Peyer's patch (tissue), 4 donors: ENCODE measurements at regions not wholly inside any gene's neighbourhood (a gene's known extent, or its start where the extent isn't known, plus 50 kb on each side); places are given as distances from the start of the nearest gene placed in this dataset.

Experiments
- POLR2A ChIP-seq, 2 donors: fragments of 450-650 bp; IDR thresholded peaks; one replicate each; pipeline ENCODE4 v1.5.1; 2017; ENCODE audit warnings: antibody characterized with exemption in 2 of 2, mild to moderate bottlenecking in 2 of 2, moderate library complexity in 2 of 2
- TF ChIP-seq, protein P1 (sequence below), 6 experiments: fragments of 450-650 bp in 4 of 6; fragments of 200-600 bp in 2 of 6; sonication (generic) in 1 of 6; IDR thresholded peaks; one replicate each; pipeline ENCODE4 v1.5.1; 2017 to 2019; ENCODE audit warnings: antibody characterized with exemption in 6 of 6, mild to moderate bottlenecking in 3 of 6, moderate library complexity in 1 of 6

DNA sequence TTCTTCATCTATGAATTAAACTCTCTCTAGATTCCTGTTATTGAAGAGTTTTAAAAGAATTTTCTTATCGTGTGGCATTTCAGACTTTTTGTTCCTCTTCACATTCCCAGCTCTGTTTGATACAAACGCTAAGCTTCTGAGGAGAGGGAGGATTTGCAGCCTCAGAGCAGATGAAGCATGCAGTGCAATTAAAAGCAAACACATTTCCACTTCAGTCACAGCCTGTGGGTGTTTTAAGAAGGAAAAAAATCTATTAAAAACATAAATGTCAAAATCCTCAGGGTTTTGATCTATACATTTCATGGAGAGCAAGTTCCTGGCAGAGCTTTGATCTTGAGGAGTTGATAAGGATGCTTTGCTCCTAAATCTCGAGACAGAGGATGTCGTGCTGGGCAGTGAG, 442.4 kb upstream of the BOD1L1 start:
- TF ChIP-seq, protein P1, sequence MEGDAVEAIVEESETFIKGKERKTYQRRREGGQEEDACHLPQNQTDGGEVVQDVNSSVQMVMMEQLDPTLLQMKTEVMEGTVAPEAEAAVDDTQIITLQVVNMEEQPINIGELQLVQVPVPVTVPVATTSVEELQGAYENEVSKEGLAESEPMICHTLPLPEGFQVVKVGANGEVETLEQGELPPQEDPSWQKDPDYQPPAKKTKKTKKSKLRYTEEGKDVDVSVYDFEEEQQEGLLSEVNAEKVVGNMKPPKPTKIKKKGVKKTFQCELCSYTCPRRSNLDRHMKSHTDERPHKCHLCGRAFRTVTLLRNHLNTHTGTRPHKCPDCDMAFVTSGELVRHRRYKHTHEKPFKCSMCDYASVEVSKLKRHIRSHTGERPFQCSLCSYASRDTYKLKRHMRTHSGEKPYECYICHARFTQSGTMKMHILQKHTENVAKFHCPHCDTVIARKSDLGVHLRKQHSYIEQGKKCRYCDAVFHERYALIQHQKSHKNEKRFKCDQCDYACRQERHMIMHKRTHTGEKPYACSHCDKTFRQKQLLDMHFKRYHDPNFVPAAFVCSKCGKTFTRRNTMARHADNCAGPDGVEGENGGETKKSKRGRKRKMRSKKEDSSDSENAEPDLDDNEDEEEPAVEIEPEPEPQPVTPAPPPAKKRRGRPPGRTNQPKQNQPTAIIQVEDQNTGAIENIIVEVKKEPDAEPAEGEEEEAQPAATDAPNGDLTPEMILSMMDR (IDR thresholded peaks at IDR 0.05) = no peak
- TF ChIP-seq POLR2A (IDR thresholded peaks at IDR 0.05) = no peak
